ENCODE measurements at regions not wholly inside any gene's neighbourhood (a gene's known extent, or its start where the extent isn't known, plus 50 kb on each side); places are given as distances from the start of the nearest gene placed in this dataset.

DNA sequence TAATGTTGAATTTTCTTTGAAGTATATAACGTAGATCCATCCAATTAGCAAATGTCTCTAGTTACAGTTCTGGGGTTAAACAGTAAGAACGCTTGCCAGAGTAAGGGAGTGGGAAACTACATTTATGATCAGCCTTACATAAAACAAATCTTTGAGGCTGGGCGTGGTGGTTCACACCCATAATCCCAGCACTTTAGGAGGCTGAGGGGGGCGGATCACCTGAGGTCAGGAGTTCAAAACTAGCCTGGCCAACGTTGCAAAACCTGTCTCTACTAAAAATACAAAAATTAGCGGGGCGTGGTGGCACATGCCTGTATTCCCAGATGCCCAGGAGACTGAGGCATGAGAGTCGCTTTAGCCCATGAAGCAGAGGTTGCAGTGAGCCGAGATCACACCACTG, 50.1 kb upstream of the GATM start:
- Histone ChIP-seq H3K27ac (ENCODE audit: low read length) (no peak overlapping the region), H3F3A (ENCODE audit: low read length, unreplicated experiment) (no peaks in the 10 kb centered on the region), H3K79me2 (ENCODE audit: low read length) (no peaks in the 10 kb centered on the region), H3K4me2 (ENCODE audit: low read length) (no peak overlapping the region), H3K36me3 (ENCODE audit: low read depth, low read length) (no peaks in the 10 kb centered on the region), H3K27me3 (ENCODE audit: low read length) (no peaks in the 10 kb centered on the region), H2AFZ (ENCODE audit: low read length) (no peak overlapping the region), H3K4me1 (ENCODE audit: insufficient read depth, low read length) (peaks cover 14% of the 10 kb centered on the region; the same call in 1 of the 2 replicates), H4K20me1 (ENCODE audit: low read length) (no peaks in the 10 kb centered on the region), H3K9me2 (replicated peaks; ENCODE audit: low read length) (no peaks in the 10 kb centered on the region), H3K9me3 (ENCODE audit: low read length) (no peaks in the 10 kb centered on the region), H3K4me3 (ENCODE audit: low read length) (no peak overlapping the region), H3K9ac (ENCODE audit: low read length) (no peak overlapping the region)
- ChIA-PET POLR2A (ENCODE audit: unreplicated experiment) (no interaction called here), CTCF (interaction anchor here (0.7 kb wide), 1 partner anchor 10 kb away, joined by 3 read pairs; no protein-coding TSS in a partner anchor)
- no TSS peak for BruUV-seq (replicated peaks)
- TF ChIP-seq EZH2 (IDR thresholded peaks at IDR 0.05; ENCODE audit: low read length, unreplicated experiment) (no peak), EZH2phosphoT487 (IDR thresholded peaks at IDR 0.05; ENCODE audit: borderline replicate concordance, low read length) (no peak)
- TF ChIP-seq, protein P1, sequence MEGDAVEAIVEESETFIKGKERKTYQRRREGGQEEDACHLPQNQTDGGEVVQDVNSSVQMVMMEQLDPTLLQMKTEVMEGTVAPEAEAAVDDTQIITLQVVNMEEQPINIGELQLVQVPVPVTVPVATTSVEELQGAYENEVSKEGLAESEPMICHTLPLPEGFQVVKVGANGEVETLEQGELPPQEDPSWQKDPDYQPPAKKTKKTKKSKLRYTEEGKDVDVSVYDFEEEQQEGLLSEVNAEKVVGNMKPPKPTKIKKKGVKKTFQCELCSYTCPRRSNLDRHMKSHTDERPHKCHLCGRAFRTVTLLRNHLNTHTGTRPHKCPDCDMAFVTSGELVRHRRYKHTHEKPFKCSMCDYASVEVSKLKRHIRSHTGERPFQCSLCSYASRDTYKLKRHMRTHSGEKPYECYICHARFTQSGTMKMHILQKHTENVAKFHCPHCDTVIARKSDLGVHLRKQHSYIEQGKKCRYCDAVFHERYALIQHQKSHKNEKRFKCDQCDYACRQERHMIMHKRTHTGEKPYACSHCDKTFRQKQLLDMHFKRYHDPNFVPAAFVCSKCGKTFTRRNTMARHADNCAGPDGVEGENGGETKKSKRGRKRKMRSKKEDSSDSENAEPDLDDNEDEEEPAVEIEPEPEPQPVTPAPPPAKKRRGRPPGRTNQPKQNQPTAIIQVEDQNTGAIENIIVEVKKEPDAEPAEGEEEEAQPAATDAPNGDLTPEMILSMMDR (conservative IDR thresholded peaks at IDR 0.05; ENCODE audit: low read depth, low read length): no peak
- intact Hi-C loops (cut with micrococcal nuclease): no loop called here
- ATAC-seq: no peak
- DNase-seq: no peak

Measured in PC-3 (cell line).